ENCODE measurements at regions not wholly inside any gene's neighbourhood (a gene's known extent, or its start where the extent isn't known, plus 50 kb on each side); places are given as distances from the start of the nearest gene placed in this dataset.

DNA sequence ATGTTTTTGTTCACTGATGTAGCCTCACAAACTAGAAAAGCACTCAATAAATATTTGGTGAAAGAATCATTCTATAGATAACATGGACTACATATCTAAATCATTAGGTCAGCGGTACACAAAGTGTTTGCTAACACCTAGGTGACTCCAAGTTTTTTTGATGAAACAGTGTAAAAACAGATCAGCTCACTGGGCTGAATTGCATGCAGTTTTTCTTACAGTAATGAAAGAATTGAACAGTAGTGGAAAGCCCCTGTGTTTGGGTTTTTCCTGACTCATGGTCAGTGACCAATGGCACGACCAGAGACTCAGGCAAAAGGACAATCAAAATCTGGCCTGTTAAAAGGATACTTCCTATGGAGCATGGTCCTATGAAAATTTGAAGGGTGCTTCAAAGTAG, 384.3 kb upstream of the EPHA6 start:
- TF ChIP-seq, protein P1, sequence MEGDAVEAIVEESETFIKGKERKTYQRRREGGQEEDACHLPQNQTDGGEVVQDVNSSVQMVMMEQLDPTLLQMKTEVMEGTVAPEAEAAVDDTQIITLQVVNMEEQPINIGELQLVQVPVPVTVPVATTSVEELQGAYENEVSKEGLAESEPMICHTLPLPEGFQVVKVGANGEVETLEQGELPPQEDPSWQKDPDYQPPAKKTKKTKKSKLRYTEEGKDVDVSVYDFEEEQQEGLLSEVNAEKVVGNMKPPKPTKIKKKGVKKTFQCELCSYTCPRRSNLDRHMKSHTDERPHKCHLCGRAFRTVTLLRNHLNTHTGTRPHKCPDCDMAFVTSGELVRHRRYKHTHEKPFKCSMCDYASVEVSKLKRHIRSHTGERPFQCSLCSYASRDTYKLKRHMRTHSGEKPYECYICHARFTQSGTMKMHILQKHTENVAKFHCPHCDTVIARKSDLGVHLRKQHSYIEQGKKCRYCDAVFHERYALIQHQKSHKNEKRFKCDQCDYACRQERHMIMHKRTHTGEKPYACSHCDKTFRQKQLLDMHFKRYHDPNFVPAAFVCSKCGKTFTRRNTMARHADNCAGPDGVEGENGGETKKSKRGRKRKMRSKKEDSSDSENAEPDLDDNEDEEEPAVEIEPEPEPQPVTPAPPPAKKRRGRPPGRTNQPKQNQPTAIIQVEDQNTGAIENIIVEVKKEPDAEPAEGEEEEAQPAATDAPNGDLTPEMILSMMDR (IDR thresholded peaks at IDR 0.05 in 4 of 5, conservative IDR thresholded peaks at IDR 0.05 in 1 of 5) = no peak
- TF ChIP-seq POLR2A (IDR thresholded peaks at IDR 0.05) = no peak

Measured in gastrocnemius medialis (tissue), 4 donors.